ENCODE measurements at regions not wholly inside any gene's neighbourhood (a gene's known extent, or its start where the extent isn't known, plus 50 kb on each side); places are given as distances from the start of the nearest gene placed in this dataset.

GRCh38 chr10:124180044-124180745 lies 86.8 kb upstream of the CHST15 start:
- H3K27me3 ChIP-seq (ENCODE audit: insufficient read depth, low read depth, severe bottlenecking) = no peaks in the 10 kb centered on the region
- TF ChIP-seq CTCF (IDR thresholded peaks at IDR 0.05; ENCODE audit: low read depth, low read length) = no peak
- DNase-seq = no peak
- no peak overlapping the region for H3K27ac ChIP-seq
- H3K9me3 ChIP-seq (ENCODE audit: severe bottlenecking) = no peaks in the 10 kb centered on the region
- H3K4me3 ChIP-seq (ENCODE audit: low read depth, low read length) = no peak overlapping the region
- H3K36me3 ChIP-seq = no peaks in the 10 kb centered on the region

GRCh38 chr10:124179308-124180043 lies 86.1 kb upstream of the CHST15 start:
- H3K27me3 ChIP-seq (ENCODE audit: insufficient read depth, low read depth, severe bottlenecking) = no peaks in the 10 kb centered on the region
- H3K9me3 ChIP-seq (ENCODE audit: severe bottlenecking) = no peaks in the 10 kb centered on the region
- no peak for DNase-seq
- H3K27ac ChIP-seq = no peak overlapping the region
- no peaks in the 10 kb centered on the region for H3K36me3 ChIP-seq
- TF ChIP-seq CTCF (IDR thresholded peaks at IDR 0.05; ENCODE audit: low read depth, low read length) = no peak
- H3K4me3 ChIP-seq (ENCODE audit: low read depth, low read length) = no peak overlapping the region

- Histone ChIP-seq H3K9me3 (ENCODE audit: severe bottlenecking) (no peaks in the 10 kb centered on the region), H3K27ac (no peak overlapping the region), H3K27me3 (ENCODE audit: insufficient read depth, low read depth, severe bottlenecking) (no peaks in the 10 kb centered on the region), H3K4me3 (ENCODE audit: low read depth, low read length) (no peak overlapping the region), H3K36me3 (no peaks in the 10 kb centered on the region)
- TF ChIP-seq CTCF (IDR thresholded peaks at IDR 0.05; ENCODE audit: low read depth, low read length) = no peak
- no peak for DNase-seq
These were observed 83.8 kb upstream of the CHST15 start for GRCh38 chr10:124177180-124177518.

GRCh38 chr10:124176349-124177179 lies 83.2 kb upstream of the CHST15 start:
- no peak for TF ChIP-seq CTCF (IDR thresholded peaks at IDR 0.05; ENCODE audit: low read depth, low read length)
- Histone ChIP-seq H3K27ac (no peak overlapping the region), H3K27me3 (ENCODE audit: insufficient read depth, low read depth, severe bottlenecking) (no peaks in the 10 kb centered on the region), H3K4me3 (ENCODE audit: low read depth, low read length) (no peak overlapping the region), H3K36me3 (no peaks in the 10 kb centered on the region), H3K9me3 (ENCODE audit: severe bottlenecking) (no peaks in the 10 kb centered on the region)
- no peak for DNase-seq

- H3K27ac ChIP-seq = no peak overlapping the region
These were observed 82.4 kb upstream of the CHST15 start for GRCh38 chr10:124175701-124176348.

More at GRCh38 chr10:124175701-124176348, 82.4 kb upstream of the CHST15 start:
- no peak for TF ChIP-seq CTCF (IDR thresholded peaks at IDR 0.05; ENCODE audit: low read depth, low read length)
- H3K4me3 ChIP-seq (ENCODE audit: low read depth, low read length) = no peak overlapping the region
- no peaks in the 10 kb centered on the region for H3K36me3 ChIP-seq
- no peak for DNase-seq
- H3K9me3 ChIP-seq (ENCODE audit: severe bottlenecking) = no peaks in the 10 kb centered on the region
- no peaks in the 10 kb centered on the region for H3K27me3 ChIP-seq (ENCODE audit: insufficient read depth, low read depth, severe bottlenecking)
